NCI-H1417 (cell line): ENCODE measurements at regions not wholly inside any gene's neighbourhood (a gene's known extent, or its start where the extent isn't known, plus 50 kb on each side); places are given as distances from the start of the nearest gene placed in this dataset.

Experiments used
- DNase-seq, 3 experiments: peaks; one replicate each; lab custom pipeline; 2025; lab: John Stamatoyannopoulos, UW

GRCh38 chr10:43958964-43959363, 310.3 kb upstream of the ZNF32 start:
- no peak for DNase-seq

- DNase-seq = no peak
Observed at GRCh38 chr10:43958071-43958432, 309.4 kb upstream of the ZNF32 start.

- no peak for DNase-seq
Observed at GRCh38 chr10:43957267-43958070, 308.8 kb upstream of the ZNF32 start.

GRCh38 chr10:43955978-43956377, 307.3 kb upstream of the ZNF32 start:
- DNase-seq = no peak

GRCh38 chr10:43955002-43955596, 306.4 kb upstream of the ZNF32 start:
- DNase-seq = no peak

GRCh38 chr10:43953672-43954071, 305.0 kb upstream of the ZNF32 start:
- DNase-seq = no peak

- DNase-seq = no peak
Observed at GRCh38 chr10:43952760-43953159, 304.1 kb upstream of the ZNF32 start.

GRCh38 chr10:43949351-43949750, 300.7 kb upstream of the ZNF32 start:
- no peak for DNase-seq

- DNase-seq = no peak
Observed at GRCh38 chr10:43946445-43946844, 297.8 kb upstream of the ZNF32 start.

- DNase-seq = no peak
Observed at GRCh38 chr10:43945908-43946307, 297.2 kb upstream of the ZNF32 start.

GRCh38 chr10:43945094-43945730, 296.5 kb upstream of the ZNF32 start:
- no peak for DNase-seq

- no peak for DNase-seq
Observed at GRCh38 chr10:43944381-43945093, 295.9 kb upstream of the ZNF32 start.

- no peak for DNase-seq
Observed at GRCh38 chr10:43943818-43944360, 295.2 kb upstream of the ZNF32 start.

GRCh38 chr10:43943119-43943817, 294.6 kb upstream of the ZNF32 start:
- DNase-seq = no peak

GRCh38 chr10:43942096-43942850, 293.6 kb upstream of the ZNF32 start:
- no peak for DNase-seq

- DNase-seq = no peak
Observed at GRCh38 chr10:43940898-43941837, 292.5 kb upstream of the ZNF32 start.

GRCh38 chr10:43939939-43940820, 291.5 kb upstream of the ZNF32 start:
- DNase-seq = no peak

- no peak for DNase-seq
Observed at GRCh38 chr10:43939389-43939938, 290.8 kb upstream of the ZNF32 start.

GRCh38 chr10:43938810-43939209, 290.1 kb upstream of the ZNF32 start:
- no peak for DNase-seq
